Stimulated activated CD4-positive, alpha-beta T cell treated with anti-CD3 and anti-CD28 coated beads, Interleukin-1b, Interleukin-23, amount 100 ng/mL, for 24 hours (primary cell): ENCODE measurements at regions not wholly inside any gene's neighbourhood (a gene's known extent, or its start where the extent isn't known, plus 50 kb on each side); places are given as distances from the start of the nearest gene placed in this dataset.

Experiments
- DNase-seq, 4 experiments: peaks; one replicate each; pipeline ENCODE4 v3.0.0-alpha.2; 2020; ENCODE audit warnings: low read depth in 4 of 4, low spot score in 1 of 4

DNA sequence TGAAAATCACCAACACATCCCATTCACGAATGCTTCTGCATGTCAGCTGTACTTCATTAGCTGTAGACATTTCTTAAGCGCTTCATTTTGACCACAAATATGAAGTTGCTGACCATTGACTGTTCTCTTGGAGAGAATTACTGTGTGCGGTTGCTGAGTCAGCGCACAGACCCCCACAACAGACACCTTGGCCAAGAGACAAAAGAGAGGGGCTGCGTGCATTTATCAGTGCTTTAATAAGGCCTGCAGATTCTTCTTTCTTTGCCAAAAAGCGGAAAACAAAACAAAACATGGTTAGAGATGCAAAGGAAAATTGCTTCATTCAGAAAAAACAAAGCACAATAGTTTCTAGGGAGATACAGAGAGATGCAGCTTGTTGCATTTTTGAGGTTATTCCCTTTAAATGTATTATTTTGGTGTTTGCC lies 174.7 kb downstream of the ACKR3 start:
- no peak for DNase-seq

DNA sequence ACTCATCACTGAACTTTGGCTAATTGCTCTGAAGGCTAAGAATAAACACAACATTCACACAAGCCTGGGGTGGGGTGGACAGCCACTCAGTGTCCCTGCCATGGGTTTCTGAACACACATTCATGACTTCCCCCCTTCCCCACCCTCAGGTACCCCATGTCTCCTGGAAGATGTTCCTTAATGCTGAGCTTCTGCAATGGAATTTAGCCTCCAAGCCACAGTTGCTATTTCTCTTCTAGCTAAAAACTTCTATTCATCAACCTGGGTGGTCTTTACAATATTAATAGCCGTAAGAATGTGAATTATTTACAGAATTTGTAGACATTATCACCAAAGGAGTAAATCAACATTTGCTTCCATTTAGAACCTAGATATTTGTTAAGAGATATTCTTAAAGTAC lies 175.1 kb downstream of the ACKR3 start:
- DNase-seq, result no peak

DNA sequence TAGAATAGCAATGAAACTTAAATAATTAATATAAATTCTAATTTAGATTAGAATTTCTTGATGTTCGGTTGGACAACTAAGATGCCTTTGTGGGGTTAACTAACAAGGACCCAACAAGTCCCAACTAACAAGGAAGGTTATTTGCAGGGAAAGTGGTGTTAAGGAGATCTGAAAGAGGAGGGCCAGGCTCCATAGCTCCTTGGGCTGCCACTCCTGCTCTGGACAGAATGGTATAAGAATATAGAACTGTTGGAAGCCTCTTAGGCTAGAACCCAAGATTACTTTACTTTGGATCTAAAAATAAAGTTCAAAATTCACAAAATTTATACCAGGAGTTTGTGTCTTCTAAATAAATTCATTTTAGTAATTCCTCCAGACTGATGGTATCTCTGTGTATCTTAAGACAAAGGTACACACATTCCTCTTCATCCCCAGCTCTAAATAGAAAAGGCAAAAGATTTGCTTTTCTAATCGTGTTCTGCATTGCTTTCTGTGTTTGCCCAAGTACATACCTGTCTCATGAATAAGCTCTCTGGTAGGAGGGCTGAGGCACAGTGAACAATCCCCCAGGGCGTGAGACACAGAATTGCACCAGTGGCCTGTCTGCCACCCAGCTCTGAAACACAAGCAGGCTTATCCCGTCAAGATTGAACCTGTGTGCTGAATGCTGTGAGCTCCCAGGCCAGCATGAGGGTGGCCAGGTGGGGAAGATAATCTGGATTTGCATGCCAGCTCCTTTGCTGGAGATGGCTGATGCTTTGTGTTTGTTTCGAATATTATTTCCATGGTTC lies 176.0 kb downstream of the ACKR3 start:
- no peak for DNase-seq

DNA sequence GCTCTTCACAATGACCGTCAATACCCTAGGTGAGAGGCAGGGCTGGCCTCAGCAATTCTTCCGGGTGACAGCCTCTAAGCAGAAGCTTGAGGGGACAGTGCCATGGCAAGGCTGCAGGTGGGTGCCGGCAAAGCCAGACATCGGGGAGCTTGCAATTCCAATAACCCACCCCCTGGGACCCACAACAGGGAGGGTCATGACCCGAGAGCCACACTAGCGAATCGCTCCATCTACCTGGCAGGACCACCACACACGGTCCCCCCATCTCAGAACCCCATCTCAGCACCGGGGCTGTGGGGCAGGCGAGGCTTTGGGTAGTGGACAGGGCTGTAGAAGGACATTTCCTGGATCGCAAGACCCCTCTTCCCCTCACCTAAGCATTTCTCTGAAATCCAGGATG lies 177.2 kb downstream of the ACKR3 start:
- no peak for DNase-seq

DNA sequence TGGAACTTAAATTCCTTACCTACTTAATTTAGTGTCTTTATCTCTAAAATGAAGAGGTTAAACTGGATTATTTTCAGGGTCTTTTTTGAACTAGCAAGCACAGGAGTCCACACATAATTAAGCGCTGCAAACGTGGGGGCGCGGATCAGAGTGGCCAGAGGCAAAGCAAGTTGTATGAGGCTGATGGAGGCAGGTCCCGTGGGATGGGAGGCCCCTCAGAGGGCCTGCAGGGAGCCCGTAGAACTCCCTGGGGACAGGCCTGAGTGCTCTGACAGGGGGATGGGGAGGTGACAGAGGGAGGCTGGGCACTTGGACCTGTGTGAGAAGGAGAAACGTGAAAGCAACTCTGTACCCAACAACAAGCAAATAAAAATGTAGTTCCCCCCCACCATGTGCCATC lies 177.8 kb downstream of the ACKR3 start:
- no peak for DNase-seq

DNA sequence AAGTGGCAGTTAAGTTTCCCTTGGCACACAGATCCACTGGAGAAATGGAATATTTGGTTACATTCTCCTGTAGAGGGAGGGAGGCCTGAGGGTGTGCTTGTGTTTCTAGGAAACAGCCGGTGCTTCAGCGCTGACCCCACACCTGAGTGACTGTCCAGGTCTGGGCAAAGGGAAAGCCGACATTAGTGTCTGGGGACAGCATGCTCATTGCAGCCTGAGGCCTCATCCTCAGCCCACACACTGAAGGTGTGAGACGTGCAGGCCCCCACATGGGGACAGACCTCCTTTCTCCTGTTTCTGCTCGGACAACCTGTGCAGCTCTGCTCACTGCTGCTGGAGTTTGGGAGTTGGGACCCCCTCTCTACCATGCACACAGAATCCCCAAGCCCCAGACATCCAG lies 178.3 kb downstream of the ACKR3 start:
- no peak for DNase-seq

DNA sequence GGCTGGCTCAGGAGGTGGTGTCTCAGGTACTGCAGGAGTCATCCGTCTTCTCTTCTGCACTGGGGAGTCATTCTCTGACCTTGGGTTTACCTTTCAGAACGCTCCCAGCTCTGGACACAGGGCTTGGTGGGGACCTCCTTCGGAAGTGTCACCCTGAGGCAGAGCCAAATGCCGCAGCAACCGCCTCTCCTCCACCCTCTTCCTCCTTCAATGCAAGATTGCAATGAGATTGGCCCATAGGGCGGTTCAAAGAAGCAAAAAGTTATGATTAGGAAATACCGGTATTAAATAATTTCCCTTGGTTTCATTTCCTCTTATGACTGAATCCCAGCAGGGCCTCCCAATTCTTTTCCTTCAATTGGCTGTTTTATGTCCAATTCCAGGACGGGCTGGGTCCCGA lies 178.8 kb downstream of the ACKR3 start:
- DNase-seq, result no peak

DNA sequence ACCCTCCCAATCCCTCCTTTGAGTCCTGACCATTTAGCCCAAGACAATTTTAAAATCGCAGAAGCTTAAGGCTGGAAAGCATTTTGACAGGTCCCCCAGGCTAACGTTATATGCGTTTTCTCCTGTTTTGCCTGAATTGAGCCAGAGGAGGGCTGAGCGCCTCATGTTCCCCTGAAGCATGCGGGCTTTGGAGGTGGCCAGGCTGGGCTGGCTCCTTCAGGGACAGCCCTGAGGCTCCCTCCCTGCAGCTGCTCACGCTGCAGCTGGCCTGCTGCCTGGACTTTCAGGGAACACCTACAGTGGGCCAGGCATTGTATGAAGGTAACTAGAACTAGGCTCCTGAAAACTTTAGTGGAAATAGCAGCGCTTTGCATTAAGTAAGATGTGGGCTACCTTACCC lies 179.2 kb downstream of the ACKR3 start:
- DNase-seq, result no peak

DNA sequence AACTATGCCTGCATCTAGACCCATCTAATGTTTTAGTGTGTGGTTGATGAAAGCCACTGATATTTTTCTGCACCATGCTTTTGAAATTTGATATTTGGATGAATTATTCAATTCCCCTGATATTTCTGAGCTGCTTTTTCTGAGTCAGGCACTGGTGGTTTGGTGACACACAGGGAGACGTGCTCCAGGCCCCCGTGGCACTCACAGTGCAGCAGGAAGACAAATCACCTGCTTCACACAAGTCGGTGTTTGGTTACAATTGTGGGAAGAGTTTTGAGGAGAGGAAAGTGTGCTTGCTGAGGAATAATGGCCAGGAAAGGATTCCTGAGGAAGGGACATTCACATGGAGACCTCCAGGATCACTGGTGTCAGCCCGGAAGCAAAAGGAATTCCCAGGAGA lies 179.7 kb downstream of the ACKR3 start:
- no peak for DNase-seq

DNA sequence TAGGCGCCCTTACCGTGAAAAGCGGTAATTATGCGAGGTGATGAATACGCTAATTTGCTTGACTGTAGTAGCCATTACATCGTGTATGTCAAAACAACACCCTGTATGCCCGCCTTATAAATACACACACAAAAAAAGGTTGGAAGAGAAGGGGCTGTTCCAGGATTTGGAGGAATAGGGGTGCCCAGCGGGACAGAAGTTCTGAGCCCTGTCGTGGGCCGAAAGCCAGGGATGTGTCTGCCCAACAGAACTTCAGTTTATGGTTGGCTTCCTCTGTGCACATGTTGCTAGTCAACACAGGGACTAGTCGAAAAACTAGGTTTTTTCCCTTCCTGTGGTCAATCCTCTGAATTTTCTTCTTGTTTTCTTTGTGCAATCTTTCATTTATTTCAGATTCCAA lies 182.5 kb downstream of the ACKR3 start:
- DNase-seq, result no peak

DNA sequence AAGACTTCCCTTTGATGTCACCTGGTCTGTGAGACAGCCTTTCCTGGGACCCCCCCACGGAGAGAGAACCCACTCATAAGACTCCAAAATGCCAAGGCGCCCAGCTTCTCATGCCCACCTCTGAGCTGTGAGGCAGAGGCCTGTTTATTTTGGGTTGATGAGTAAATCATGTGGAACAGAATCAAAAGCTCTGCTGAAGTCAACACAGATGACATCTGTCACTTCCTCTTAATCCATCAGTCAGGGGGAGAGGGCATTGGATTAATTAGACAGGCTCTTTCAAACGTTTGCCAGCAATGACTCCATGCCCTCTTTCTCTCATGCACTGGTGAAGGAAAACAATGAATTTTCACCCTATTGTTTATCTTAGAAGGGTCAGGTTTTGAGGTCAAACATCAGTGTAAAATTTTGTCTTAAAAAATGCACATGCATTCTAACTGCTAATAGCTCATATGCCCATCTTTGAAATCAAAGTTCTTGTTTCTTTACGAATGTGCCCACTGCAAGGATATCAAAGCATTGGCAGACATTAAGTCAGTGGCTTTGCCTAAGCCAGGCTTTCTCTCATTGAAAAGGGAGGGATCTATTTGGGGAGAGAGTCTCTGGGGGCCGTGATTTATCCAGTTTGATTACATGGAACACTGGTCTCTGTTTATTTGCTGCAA lies 184.1 kb downstream of the ACKR3 start:
- no peak for DNase-seq

DNA sequence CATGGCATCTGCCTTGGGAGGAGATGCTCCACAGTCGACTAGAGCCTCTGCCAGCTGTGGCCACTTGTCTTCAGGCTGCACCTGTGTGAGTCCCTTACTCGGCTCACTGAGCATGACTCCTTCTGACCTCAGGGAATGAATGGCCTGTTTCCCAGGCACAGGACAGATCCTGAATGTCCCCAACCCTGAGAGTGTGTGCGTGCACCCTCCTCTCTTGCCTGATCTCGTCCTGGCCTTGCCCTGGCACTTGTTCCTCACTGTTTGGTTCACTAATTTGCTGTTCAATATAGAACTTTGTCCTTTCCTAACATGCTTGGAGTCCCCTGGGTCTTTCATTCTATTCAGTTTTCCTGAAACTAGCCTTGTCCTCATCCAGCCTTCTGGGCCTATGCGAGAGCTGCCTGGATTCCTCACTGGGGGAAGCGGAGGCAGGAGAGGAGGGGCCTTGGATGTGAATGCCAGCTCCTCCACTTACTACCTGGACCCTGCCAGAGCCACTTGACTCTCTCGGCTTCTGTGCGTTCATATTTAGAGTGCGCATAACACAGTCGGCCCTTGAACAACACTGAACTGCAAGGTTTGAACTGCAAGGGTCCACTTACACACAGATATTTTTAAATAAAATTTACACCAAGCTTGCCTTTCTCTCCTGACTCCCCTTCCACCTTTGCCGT lies 184.8 kb downstream of the ACKR3 start:
- no peak for DNase-seq

DNA sequence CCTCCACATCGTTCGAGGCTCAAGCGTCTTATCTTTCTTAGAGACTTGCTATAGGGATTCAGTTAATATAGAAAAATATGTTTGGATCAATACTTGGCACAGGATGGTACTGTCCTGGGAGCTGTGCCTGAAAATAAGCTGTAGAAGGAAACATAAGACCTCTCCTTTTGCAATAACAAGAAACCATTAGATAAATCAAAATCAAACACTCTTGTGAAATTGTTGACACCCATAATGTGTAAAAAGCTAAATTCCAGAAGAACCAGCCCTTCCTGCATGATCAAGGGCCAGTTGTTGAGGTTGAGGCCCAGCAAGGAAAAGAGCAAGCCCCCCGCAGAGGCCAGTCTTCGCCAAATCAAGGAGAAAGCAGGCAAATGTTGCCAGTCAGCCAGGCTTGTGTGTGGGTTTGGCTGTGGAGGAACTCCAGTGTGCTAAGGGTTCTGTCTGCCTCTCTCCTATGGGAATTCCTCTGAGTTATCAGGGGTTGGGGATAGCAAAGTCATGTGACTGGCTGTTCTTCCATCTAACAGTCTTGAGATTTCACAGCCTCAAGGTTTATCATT lies 185.7 kb downstream of the ACKR3 start:
- no peak for DNase-seq

DNA sequence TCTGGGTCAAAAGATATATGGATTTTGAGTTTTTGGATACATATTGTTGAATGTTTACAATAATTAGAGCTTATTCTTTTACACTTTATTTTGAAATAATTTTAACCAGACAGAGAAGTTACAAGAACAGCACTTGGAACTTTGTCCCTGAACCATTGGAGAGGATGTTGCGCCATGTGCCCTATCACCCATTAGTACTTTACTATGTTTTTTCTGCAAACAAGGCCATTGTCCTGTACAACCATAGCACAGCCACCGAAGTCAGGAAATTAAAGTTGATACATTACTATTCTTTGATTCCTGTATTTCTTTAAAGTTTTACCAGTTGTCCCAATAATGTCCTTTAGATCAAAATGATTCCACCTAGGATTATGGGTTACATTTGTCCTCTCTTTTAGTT lies 188.8 kb downstream of the ACKR3 start:
- no peak for DNase-seq

DNA sequence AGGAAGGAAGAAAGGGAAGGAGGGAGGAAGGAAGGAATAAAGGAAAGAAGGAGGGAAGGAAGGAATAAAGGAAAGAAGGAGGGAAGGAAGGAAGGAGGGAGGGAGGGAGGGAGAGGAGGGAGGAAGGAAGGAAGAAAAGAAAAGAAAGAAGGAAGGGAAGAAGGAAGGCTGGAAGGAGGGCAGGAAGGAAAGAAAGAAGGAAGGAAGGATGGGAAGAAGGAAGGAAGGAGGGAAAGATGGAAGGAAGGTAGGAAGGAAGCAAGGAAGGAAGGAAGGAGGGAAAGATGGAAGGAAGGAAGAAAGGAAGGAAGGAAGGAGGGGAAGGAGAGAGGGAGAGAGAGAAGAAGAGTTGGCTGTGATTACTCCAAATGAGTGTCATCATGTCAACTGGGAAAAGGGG lies 190.6 kb downstream of the ACKR3 start:
- DNase-seq, result no peak

DNA sequence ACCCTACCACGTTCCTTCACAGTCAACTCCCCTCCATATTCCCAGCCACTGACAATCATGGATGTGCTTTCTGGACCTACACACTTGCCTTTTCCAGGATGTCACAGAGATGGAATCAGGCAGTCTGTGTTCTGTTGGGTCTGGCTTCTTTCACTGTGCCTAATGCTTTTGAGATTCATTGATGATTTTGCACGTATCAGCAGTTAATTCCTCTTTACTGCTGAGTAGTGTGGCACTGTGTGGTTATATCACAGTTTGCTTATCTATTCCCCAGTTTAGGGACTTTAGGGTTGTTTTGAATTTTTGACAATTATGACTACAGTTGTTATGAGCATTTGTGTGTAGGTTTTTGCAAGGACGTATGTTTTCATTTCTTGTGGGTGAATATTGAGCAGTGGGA lies 191.7 kb downstream of the ACKR3 start:
- no peak for DNase-seq

DNA sequence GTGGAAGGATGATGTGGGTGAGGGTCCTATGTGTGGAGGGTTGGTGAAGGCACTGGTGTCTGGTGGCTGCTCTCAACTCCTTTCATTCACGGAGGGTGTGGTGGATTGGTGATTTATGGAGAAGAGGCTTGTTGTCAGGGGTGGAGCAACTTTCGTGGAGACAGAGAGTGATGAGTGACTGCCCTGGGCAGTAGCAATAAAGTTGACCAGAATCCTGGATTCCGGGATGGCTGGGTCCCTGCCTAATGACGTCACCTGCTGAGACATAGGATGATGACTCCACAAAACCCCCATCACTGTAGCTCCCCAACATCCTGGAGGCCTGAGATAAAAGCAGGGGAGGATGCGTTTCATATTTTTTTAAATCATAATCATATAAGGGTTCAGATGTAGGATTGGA lies 193.0 kb downstream of the ACKR3 start:
- no peak for DNase-seq

DNA sequence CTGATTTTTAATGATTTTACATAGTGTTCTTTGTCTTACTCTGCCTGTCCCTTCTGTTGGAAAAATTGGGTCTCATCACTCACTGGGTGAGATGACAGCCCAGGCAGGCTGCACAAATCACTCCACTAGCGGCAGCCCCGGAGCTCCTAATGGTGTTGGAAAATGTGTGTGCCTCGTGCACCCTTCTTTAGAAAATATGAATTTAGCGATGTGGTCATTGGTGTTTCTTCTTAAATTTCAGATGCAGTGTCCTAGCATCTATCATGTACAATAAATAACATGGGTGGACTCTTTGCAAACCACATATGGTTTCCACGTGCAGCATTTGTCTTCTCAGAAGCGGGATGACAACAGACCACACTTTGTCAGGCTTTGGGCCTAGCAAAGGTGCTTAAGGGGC lies 194.2 kb downstream of the ACKR3 start:
- DNase-seq, result no peak

DNA sequence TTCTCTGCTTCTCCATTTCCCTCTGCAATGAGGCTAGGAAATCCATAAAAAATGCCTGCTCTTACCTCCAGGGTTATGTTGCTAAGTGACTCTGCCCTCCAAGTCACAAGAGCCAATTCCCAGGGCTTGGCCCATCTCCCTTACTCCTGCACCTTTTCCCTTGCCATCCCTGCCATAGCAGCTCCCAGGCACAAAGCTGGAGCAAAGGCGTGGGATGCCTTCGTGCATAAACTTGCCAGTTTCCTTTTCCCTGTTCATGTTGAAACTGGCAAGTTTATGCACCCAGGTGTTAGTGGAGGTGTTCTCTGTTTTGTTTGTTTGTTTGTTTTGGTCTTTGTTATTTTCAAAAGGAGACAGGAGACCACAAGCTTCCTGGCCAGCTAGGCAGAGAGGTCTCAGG lies 195.1 kb downstream of the ACKR3 start:
- DNase-seq, result no peak

DNA sequence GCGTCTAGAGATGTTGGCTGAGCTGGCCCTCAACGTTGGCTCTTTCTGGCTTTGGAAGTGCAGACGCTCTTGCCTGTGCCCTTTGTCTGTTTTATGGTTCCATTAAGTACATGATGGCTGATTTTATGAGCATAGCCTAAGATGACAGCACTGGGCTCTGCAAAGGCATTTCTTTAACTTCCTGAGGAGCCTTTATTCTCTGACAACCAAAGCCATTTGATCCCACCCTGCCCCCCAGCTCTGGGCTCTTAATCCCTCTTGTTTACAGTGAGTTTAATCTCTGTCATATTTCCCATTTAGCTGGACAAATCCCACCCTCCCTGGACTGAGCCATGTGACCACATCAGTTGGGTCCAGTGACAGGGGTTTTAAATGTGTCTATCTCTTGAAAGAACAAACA lies 195.9 kb downstream of the ACKR3 start:
- no peak for DNase-seq

DNA sequence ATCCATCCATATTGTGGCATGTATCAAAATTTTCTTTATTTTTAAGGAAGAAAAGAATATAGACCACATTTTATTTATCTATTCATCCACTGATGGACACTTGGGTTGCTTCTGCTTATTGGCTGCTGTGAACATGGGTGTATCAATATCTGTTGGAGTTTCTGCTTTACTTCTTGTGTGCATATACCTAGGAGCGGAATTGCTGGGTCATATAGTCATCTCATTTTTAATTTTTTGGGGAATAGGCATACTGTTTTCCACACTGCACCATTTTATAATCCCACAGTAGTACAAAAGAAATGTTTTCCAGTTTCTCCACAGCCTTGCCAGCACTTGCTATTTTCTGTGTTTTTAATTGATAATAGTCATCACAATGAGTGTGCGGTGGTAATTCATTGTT lies 197.2 kb downstream of the ACKR3 start:
- no peak for DNase-seq

DNA sequence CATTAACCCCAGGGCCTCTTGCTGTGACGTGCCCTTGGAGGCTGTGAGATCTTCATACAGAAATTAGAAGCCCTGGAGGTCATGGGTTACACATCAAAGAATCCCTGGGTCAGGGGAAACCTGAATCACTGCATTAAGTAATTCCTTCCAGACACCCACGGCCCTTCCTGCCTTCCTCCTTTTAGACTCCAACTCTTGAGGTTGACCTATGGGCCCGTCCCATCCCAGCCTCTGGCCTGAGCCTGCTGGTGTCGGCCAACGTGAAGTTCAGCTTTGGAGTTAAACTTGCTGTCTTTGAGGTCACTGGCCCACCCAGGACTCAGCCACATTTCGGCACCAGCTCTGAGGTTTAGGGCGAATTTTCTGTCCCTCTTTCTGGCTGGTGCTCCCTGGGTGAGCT lies 198.3 kb downstream of the ACKR3 start:
- no peak for DNase-seq
